HG03354 (cell line): ENCODE measurements at regions not wholly inside any gene's neighbourhood (a gene's known extent, or its start where the extent isn't known, plus 50 kb on each side); places are given as distances from the start of the nearest gene placed in this dataset.

Experiments used
- ATAC-seq: cut with Tn5 transposase; IDR thresholded peaks from one replicate; pipeline ENCODE4 v1.9.1; 2021; ENCODE audit warnings: mild to moderate bottlenecking; ENCODE audit not compliant: unreplicated experiment, poor library complexity, severe bottlenecking

- ATAC-seq, result peak; percentile 45
Observed at GRCh38 chr7:131107337-131108211, 220.1 kb upstream of the MKLN1 start.

DNA sequence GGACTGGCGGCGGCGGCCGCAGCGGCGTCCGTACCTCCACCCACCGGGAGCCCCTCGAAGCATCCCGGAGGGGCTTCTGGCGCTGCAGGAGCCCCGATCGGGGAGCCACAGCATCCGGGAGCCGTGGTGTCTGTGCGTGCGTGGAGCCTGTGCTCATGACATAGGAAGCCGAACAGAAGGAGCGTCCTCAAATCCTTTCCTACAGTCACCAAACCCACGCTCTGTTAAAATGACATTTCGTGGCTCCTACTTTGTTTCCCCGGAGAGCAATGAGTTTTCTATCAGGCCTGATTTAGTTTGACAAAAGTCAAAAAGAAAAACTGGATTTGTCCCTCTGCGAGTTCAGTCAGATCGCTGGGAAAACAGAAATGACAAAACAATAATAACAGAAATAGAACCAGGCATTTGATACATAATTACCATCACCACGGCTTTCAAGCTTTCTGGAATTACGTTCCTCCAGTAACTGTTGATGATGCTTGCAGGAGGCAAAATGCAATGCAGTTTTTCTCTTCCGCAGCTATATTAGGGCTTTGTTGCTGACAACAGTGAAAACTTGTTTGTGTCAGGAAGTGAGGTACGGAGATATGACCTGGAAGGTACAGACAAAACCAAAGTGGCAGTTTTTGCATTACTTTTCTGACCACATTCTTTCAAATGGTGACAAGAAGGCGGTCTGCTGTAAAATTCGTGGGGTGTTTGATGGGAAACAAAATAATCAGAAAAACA is 219.3 kb upstream of the MKLN1 start:
- ATAC-seq, result peak; percentile 17

DNA sequence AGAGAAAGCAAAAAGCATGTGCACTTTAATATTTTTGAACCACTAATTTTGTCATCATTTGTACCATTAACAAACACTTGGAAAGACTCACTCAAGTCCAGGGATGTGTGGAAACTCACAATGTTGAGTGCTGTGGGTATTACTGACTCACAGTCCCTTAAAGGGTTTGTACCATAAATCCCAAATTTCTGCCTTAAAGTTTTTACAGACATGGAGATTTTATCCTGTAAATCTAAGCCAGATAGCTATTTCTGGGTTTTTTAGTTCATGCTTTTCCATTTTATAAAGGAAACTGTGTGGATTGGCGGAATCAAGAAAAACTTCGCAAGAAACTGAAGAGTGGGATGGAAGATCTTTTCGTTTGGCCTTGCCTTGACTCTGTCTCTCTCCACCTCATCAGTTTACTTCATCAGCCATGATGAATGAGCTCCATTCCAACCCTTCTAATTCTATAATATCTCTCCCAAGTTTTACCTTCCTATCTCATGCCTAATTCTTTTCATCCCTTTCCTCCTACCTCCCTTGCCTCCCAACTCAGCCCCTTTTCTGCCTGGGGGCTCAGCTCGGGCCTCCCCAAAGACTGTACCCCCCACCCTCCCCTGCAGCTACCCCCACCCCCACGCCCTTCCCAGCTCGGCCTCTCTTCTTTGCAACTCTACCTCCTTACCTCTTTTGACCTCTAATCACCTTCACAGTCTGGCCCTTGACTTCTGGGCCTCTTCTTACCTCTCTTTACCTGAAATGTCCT is 218.5 kb upstream of the MKLN1 start:
- ATAC-seq, result no peak

- no peak for ATAC-seq
Observed at GRCh38 chr7:131109759-131110296, 217.8 kb upstream of the MKLN1 start.

- ATAC-seq, result no peak
Observed at GRCh38 chr7:131110297-131111080, 217.2 kb upstream of the MKLN1 start.

DNA sequence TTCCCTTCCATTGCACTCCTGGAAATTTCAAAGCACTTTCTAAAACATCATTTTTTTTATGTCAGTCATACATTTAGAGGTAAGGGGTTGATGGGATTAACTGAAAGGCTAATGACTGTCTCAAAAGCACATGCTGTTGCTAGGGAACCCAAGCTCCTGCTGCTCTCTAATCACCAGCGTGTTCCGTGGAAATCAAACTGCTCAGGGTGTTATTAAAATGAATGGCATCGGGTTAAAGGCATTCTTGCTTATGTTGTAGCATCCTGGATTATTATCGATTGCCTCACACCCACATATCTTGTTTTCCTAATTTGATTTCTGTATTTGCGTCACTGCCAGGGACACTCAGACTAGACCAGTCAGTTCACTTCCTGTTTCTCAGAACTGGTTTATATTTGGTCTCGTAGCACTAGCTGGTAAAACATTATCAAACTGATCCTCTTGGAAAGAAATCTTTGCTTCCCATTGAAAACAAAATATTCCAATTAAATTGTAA is 216.5 kb upstream of the MKLN1 start:
- ATAC-seq, result no peak

GRCh38 chr7:131111792-131112191 is 215.9 kb upstream of the MKLN1 start:
- ATAC-seq, result no peak

GRCh38 chr7:131112431-131112830 is 215.2 kb upstream of the MKLN1 start:
- no peak for ATAC-seq

DNA sequence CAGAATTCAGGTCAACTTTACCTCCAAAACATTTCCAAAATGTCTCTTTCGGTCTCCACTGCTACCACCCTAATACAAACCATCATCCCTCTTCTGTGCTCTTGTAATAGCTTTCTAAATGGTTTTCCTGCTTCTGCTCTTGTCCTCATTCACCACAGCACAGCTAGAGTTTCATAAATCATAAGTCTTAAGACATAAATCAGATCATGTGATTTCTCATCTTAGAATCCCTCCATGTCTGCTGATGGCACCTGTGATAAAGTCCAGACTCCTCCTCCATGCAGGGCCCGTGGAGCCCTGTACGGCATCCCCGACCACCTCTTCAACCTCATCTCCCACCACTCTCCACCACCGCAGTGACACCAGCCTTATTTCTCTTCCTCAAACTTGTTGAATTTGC is 212.3 kb upstream of the MKLN1 start:
- ATAC-seq, result no peak

DNA sequence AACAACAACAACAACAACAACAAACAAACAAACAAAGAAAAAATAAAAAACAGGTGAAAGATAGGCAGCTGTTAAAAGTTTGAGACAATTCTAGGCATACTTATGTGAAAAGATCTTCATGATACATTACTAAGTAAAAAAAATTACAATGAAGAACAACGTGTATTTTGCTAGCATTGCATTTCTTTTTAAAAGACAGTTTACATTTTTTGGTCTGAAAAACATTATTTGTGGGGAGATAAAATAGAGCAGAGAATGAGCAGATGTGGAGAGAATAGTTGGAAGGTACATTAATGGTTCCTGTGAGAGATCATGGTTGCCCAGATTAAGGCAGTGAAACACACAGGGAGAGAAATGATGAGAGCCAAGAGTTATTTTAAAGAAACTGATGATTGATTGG is 210.2 kb upstream of the MKLN1 start:
- ATAC-seq, result no peak

DNA sequence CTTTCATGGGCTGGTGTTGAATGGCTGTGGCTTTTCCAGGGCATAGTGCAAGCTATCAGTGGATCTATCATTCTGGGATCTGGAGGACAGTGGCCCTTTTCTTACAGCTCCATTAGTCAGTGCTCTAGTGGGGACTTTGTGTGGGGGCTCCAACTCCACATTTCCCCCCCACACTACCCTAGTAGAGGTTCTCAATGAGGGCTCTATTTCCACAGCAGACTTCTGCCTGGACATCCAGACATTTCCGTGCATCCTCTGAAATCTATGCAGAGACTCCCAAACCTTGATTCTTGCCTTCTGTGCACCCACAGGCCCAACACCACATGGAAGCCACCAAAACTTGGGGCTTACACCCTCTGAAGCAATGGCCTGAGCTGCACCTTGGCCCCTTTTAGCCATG is 208.3 kb upstream of the MKLN1 start:
- ATAC-seq, result no peak

DNA sequence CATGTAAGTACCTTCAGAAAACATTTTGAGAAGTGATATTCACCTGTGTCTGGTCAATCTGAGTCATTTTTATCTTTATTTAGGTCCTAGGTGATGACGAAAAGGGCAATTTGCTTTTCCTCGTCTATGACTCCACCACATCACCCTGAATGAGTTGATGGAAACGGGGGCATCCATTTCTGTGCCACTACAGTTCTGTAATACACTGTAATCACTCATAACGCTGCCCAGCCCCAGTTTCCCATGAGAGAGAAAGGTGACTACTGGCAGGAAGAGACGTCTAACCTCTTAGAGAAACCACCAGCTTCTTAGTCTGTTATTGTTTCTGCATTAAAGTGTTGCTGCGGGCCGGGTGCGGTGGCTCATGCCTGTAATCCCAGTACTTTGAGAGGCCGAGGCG is 205.3 kb upstream of the MKLN1 start:
- no peak for ATAC-seq

- peak; percentile 90 for ATAC-seq
Observed at GRCh38 chr7:131124001-131124629, 203.6 kb upstream of the MKLN1 start.

GRCh38 chr7:131124867-131125266 is 202.8 kb upstream of the MKLN1 start:
- ATAC-seq, result no peak

DNA sequence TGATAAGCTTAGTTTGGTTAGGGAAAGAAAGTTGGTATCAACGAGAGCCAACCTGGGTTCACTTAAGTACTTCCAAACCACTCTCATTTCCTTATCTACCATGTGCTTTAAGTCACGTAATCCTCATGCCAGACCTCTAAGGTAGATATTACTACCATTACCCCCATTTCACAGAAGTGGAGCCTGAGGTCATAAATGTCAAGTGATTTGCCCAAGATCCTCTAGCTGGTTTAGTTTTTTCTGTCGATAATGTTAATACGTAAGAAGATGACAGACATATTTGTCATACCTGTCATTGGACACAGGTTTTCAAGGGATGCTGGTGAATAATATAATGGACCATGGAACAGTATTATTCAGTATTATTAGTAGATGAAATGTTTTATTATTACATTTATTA is 197.4 kb upstream of the MKLN1 start:
- no peak for ATAC-seq

GRCh38 chr7:131131012-131131745 is 196.5 kb upstream of the MKLN1 start:
- ATAC-seq, result no peak

DNA sequence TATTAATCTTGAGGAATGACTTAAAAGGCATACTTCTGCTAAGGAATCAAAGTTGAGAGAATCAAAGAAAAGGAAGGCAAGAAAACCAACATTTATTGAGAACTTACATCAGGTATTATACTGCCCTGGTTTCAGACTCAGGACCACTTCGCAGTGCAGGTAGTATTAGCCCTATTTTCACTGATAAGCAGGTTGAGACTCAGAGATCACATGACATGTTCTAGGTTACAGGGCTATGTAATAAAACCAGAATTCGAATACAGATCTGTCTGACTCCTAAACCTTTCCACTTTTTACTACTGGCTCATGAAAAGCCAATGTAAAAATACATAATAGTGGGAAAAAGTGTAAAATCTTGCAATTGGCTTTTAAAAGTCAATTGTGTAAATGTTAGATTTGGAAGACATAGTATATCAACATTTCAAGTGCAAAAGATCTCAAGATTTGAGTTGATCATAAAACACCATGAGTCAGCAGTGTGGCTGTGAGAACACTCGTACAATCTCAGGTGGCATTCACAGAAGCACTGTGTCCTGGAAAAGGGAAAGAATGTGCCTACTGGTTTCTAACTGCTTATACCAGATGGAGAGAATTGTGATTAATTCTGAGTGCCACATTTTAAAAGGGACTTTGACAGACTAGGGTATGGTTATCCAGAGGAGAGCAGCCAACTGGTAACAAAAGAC is 195.8 kb upstream of the MKLN1 start:
- no peak for ATAC-seq

GRCh38 chr7:131139462-131139861 is 188.2 kb upstream of the MKLN1 start:
- ATAC-seq, result no peak
